ENCODE measurements at regions not wholly inside any gene's neighbourhood (a gene's known extent, or its start where the extent isn't known, plus 50 kb on each side); places are given as distances from the start of the nearest gene placed in this dataset.
"Not testable (repeated sequence)": the region's sequence is repeated elsewhere in the genome, so short reads cannot be mapped to it uniquely, and the experiment has no call there.

GRCh38 chr6:9690388-9690787, 724.5 kb downstream of the TFAP2A start:
- no peak for DNase-seq

DNA sequence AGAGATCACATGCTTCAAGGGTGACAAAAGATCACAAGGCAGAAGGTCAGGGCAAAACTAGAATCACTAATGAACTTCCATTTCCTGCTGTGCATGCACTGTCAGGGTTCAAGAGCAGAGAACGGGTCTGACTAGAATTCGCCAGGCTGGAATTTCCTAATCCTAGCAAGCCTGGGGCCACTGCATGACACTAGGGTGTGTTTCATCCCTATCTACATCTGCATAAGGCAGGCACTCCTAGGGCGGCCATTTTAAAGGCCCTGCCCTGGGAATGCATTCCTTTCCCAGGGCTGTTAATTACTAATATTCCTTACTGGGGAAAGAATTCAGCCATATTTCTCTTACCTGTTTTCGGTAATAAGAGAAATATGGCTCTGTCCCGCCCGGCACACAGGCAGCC, 734.1 kb downstream of the TFAP2A start:
- not testable (repeated sequence) for DNase-seq

DNA sequence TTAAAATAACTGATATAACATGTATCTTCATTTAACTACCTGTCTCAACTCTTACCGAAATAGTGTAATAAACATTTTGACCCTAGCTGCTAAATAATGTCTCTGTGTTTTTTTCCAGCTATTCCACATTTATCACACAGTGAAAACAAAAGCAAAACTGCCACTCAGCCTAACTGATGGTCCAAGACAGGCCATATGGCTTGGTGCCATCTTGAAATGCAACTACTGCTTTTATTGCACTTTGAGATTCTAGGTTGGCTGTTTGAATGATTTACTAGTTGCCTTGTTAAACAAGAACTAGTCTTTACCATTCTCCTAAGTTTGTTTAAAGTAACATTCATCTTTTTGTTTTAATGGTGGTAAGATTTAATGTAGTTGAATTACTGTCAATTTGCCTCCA, 739.8 kb downstream of the TFAP2A start:
- DNase-seq = no peak

GRCh38 chr6:9659848-9660247, 755.0 kb downstream of the TFAP2A start:
- no peak for DNase-seq

DNA sequence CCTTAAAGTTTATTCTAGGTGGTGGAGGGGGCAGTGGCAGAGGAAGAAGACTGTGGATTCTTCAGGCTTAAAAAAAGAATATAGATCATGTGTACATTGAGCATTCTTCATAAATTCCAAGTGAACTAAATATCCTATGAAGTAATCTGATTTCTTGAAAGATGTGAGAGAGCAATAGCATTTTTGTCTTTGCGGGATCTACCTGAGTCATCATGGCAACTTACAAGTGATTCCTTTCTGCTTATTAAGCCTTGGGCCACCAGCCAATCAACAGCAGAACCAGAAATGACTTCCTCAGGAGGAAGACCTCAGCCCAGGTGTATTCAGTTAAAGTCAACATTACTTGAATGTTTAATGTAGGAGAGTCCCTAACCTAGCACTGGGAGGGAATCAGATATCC, 756.9 kb downstream of the TFAP2A start:
- DNase-seq = no peak

- no peak for DNase-seq
These were observed 767.3 kb downstream of the TFAP2A start for GRCh38 chr6:9647599-9647998.

DNA sequence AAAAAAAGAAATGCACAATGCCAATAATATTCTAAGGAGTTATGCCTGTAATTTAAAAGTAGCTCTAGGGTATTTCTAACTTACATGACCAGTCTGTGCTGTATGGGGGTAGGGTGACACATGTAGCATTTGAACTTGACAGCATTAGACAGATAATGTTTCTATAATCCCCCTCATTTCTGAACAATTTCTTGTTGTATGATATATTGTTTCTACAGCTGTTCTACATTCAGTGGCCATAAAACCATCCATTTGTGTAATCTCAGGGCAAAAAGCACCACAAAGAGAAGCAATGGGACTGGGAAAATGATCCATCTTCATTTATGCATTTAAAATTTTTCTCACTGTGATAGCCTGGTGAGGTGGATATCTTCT, 767.8 kb downstream of the TFAP2A start:
- no peak for DNase-seq

DNA sequence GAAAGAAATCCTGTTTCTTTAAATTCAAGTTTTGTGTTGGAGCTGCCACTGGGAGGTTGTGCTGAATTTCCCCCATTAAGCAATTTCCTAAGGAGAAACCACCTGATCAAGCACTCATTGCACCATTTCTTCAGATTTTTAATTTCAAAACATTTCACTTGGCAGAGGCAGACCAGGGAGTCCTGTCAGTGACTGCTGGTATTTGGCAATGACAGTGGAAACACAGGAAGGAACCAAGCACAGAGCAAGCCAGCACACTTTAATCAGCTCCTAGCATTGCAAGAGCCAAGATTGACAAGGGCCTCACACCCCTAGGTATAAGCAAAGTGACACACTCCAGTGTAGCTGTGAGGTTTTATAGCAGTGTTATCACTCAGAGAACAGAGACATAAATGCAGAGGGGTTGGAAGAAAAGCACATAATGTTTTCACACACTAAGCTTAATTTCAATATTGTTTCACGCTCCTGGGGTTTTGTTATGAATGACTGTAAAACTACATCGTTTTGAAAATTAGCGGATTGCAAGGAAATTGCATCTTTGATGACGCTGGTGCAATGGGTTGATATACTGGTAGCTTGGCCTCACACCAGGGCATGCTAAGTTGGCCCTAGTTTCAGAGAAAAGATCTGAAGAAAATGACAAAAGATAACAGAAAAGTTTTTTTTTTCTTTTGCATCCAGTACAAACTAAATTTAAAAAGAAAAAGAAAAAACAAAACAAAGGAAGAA, 768.4 kb downstream of the TFAP2A start:
- peak; percentile 17 to 63 (median 33) for DNase-seq

DNA sequence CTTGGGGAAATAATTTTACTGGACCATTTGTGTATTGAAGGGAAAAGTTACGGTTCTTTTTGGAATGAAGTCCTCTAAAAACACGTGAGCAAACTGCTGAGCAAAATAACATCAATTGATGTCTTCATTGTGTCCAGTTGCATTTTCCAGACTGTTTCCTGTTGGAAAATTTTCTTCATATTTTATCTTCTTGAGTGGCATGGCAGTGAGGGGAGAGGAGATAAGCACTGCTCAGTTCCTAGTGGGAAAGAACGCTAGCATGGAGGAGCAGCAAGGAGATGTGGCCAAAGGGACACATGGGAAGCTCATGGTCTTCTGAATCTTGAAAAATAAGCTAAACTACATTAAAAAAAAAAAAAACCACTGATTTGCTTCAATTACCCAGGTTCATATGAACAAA, 776.0 kb downstream of the TFAP2A start:
- DNase-seq = no peak

GRCh38 chr6:9634776-9635175, 780.1 kb downstream of the TFAP2A start:
- no peak for DNase-seq

GRCh38 chr6:9632026-9632425, 782.8 kb downstream of the TFAP2A start:
- DNase-seq = no peak

- peak in 1 of 4 experiments; percentile 3 for DNase-seq
These were observed 786.1 kb downstream of the TFAP2A start for GRCh38 chr6:9628819-9629218.

- no peak for DNase-seq
These were observed 787.0 kb downstream of the TFAP2A start for GRCh38 chr6:9627916-9628315.

DNA sequence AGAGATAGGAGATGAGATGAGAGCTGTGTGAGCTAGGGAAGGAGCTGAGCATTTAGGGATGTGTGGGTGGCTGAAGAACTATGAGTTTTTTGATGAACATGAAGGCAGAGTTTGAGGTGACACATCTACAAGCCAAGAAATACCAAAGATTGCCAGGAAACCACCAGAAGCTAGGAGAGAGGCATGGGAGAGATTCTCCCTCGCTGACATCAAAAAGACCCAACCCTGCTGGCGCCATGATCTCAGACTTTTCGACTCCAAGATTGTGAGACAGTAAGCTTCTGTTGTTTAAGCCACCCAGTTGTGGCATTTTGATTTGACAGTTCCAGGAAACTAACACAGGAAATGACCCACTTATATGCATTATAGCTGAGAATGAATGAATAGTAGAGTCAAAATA, 790.9 kb downstream of the TFAP2A start:
- DNase-seq = no peak

DNA sequence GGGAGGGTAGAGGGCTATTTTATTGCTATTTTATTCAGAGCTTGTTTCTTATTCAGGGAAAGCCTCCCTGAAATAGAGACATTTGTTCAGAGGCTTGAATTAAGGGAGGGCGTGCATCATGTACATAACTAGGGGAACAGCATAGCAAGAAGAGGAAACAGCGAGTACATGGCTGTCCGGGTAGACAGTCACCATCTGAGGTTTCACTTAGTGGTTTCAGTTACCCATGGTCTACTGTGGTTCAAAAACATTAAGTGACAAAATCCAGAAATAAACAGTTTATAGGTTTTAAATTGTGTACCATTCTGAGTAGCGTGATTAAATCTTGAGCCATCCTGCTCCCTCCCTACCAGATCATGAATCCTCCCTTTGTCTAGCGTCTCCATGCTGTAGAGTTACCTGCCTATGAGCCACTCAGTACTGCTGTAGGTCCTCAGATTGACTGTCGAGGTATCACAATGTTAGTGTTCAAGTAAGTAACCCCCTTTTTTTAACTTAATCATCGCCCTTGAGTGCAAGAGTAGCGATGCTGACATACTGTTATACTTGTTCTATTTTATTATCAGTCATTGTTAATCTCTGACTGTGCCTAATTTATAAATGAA, 791.5 kb downstream of the TFAP2A start:
- no peak for DNase-seq

GRCh38 chr6:9621276-9621675, 793.6 kb downstream of the TFAP2A start:
- no peak for DNase-seq

DNA sequence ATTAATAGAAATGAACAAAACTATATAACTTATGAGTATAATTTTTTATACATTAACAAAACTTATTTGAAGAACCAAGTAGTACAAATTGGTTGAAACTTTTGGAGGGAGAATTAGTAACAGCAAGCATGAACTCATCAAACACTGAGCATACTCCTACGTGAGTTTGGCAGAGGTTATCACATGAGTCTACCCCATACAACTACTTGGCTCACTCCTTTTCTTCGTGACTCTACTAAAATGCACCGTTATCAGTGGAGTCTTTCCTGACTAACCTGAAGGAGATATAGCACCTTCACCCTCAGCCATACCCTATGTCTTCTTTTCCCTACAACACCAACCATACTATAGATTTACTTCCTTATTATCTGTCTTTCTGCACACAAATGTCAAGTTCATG, 794.2 kb downstream of the TFAP2A start:
- DNase-seq = no peak

DNA sequence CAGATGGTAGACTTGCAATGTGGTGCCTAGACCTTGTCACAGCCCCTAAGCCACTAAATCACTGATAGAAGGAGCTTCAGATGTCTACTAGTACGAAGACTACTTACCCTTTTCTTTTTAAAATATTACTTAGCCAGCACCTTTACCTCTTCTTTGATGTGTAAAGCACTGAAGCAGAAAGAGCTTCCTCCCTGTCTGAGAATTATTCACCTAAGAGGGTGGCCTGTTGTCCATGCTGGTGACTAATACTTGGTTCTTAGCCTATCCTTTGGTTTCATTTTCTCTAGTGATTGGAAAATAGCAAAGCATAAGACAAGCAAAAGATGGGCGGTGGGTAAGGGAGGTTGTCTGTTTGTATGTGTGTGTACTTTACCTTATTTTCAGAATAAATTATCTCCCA, 794.6 kb downstream of the TFAP2A start:
- no peak for DNase-seq

DNA sequence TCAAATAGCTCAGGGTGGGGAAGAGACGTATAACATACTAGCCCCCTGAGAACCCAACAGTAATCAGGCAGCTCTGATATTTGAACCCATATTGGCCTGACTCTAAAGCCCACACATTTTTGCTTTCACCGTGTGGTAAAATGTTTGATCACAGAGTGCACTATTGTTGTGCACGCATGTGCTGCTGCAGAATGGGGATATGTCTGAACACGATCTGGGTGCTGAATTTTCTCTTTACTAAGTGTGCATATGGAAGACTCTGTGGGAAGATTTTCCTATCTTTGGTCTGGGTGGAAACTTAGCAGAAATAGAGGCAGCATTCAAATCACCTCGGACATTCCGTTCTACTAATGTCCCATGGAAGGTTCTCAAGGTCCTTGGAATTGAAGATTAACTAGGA, 800.1 kb downstream of the TFAP2A start:
- DNase-seq = no peak

- no peak for DNase-seq
These were observed 802.4 kb downstream of the TFAP2A start for GRCh38 chr6:9612489-9612888.

GRCh38 chr6:9610620-9611415, 804.1 kb downstream of the TFAP2A start:
- DNase-seq = no peak

DNA sequence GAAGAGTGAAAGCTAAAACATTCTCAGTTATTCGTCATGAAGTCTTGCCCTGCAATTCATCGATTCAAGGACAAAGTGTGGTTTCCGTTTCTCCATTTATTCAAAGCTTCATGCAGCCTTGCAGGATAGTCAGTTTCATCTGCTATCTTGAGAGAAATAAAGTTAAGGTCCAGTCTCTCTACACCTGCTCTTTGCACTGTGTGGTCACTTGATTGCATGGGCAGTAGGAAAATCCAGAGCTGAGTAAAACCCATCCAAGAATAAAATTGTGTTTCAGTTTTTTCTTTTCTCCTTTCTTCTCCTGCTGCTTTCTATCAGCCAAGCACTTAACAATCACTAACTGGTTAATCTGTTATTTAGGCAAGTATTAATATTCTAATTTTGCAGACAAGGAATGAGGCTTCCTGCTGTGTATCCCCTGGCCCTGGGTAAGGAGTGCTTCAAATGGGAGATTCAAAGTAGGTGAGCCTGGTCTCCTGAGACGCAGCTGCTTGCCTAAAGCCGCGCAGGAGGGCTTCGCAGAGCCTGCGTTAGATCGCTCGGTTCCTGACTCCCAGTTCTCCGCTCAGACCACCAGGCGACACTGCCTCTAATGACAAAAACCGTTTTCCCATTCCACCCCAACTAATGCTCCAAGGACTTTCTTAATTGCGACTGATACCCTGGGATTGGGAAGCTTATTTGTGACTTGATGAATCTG, 808.3 kb downstream of the TFAP2A start:
- no peak for DNase-seq

DNA sequence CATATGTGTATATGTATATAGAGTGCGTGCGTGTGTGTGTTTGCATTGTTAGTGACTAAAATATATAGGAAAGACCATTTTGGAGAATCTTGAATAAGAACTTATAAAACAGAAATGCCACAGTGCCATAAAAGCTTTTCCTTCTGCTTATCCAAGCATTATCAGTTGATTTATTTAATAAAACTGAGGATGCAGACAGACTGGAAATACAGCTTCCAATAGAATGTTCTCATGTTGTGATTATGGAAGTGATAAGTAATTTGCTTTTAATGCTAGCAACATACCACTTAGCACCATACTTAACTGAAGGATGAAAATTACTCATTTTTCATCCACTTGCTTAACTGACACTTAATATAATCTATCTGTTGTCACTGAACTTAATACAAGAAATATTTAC, 820.1 kb downstream of the TFAP2A start:
- no peak for DNase-seq
